Heart left ventricle (tissue), 13 donors: ENCODE measurements at regions not wholly inside any gene's neighbourhood (a gene's known extent, or its start where the extent isn't known, plus 50 kb on each side); places are given as distances from the start of the nearest gene placed in this dataset.

ENCODE experiments used
- CTCF ChIP-seq, 12 donors: fragments of 200-600 bp; sonication (generic) in 4 of 12; IDR thresholded peaks; one replicate each; pipeline versions ENCODE4 v1.5.0 to v1.8.0; 2018 to 2022; ENCODE audit warnings: antibody characterized with exemption in 12 of 12, mild to moderate bottlenecking in 5 of 12
- POLR2A ChIP-seq, 2 donors: fragments of 450-650 bp; IDR thresholded peaks; one replicate each; pipeline ENCODE4 v1.6.1; 2017; ENCODE audit warnings: antibody characterized with exemption in 2 of 2, mild to moderate bottlenecking in 2 of 2, moderate library complexity in 2 of 2
- donor health status: ischemic (EF 13 %, LVEDD 7.1; RV severe dilation, severe dysfunction).
- donor health status: DM: no; HTN: yes; CAD: no.
- donor health status: DM: no; HTN: no; CAD: no.
- donor health status: ischemic (EF 25% LVEDD 6.9; RV normal size, moderate dysfunction).
- donor health status: ischemic (EF 25% LVEDD 5.7; RV mildly dilated, moderate dysfunction).
- donor health status: ischemic (EF 35%, LVEDD 5.7; RV mildly dilated, moderate dysfunction).
- donor health status: nonischemic (EF 11% LVEDD 7.7; RV severe dilation, severe dysfunction).
- donor health status: DM: yes; HTN: yes; CAD: no.
- donor health status: PGD.
- donor health status: ischemic (EF 29% LVEDD 5.4; RV normal size, mild dysfunction).
- donor health status: nonischemic (EF 23%, LVEDD 6.1; RV moderate dilation, normal function).

- TF ChIP-seq CTCF (IDR thresholded peaks at IDR 0.05) (no peak), POLR2A (IDR thresholded peaks at IDR 0.05) (no peak)
Observed at GRCh38 chr10:95134490-95134889, 59.5 kb upstream of the ACSM6 start.
